Brain microvascular endothelial cell (primary cell): ENCODE measurements at regions not wholly inside any gene's neighbourhood (a gene's known extent, or its start where the extent isn't known, plus 50 kb on each side); places are given as distances from the start of the nearest gene placed in this dataset.

Experiments
- DNase-seq: peaks from one replicate; pipeline ENCODE4 v3.0.0-alpha.2; 2020
- H3K27ac ChIP-seq: fragments of 250-450 bp; sonication (Bioruptor Pico); 2 replicates; pipeline ENCODE4 v1.5.1; 2020; ENCODE audit warnings: mild to moderate bottlenecking, moderate library complexity
- H3K27me3 ChIP-seq: fragments of 250-450 bp; sonication (Bioruptor Pico); replicated peaks from 2 replicates; pipeline ENCODE4 v1.5.1; 2020; ENCODE audit warnings: mild to moderate bottlenecking
- H3K36me3 ChIP-seq: fragments of 250-450 bp; sonication (Bioruptor Pico); replicated peaks from 2 replicates; pipeline ENCODE4 v1.5.1; 2020; ENCODE audit warnings: mild to moderate bottlenecking
- H3K4me3 ChIP-seq: 2 replicates; pipeline ENCODE4 v1.5.1; 2011; ENCODE audit warnings: low read depth, mild to moderate bottlenecking, control low read depth, low read length, moderate library complexity
- CTCF ChIP-seq: IDR thresholded peaks from 2 replicates; pipeline ENCODE4 v1.5.1; 2011; ENCODE audit warnings: low read depth, mild to moderate bottlenecking, moderate library complexity, low read length, control low read depth, inconsistent platforms; ENCODE audit errors: missing control alignments
- in situ Hi-C: cut with HindIII; loops from 2 replicates; pipeline ENCODE4 v1.10.0; 2017; ENCODE audit warnings: low sequenced_read_pairs, low pct_ligation_motif_present

- in situ Hi-C loops, result no loop called here
- Histone ChIP-seq H3K4me3 (no peak overlapping the region), H3K36me3 (no peaks in the 10 kb centered on the region), H3K27ac (no peak overlapping the region), H3K27me3 (no peaks in the 10 kb centered on the region)
- DNase-seq, result no peak
- TF ChIP-seq CTCF, result no peak
Measured at GRCh38 chr10:118491055-118491454, 104.4 kb downstream of the PRLHR start.

GRCh38 chr10:118488710-118489497 is 106.5 kb downstream of the PRLHR start:
- H3K27me3 ChIP-seq, result no peaks in the 10 kb centered on the region
- H3K27ac ChIP-seq, result no peak overlapping the region
- DNase-seq, result no peak
- H3K4me3 ChIP-seq, result no peak overlapping the region
- TF ChIP-seq CTCF, result no peak
- H3K36me3 ChIP-seq, result no peaks in the 10 kb centered on the region
- in situ Hi-C loops, result no loop called here

- Histone ChIP-seq H3K4me3 (no peak overlapping the region), H3K36me3 (no peaks in the 10 kb centered on the region), H3K27ac (no peak overlapping the region), H3K27me3 (no peaks in the 10 kb centered on the region)
- DNase-seq, result no peak
- no peak for TF ChIP-seq CTCF
- in situ Hi-C loops, result no loop called here
Measured at GRCh38 chr10:118485641-118486040, 109.8 kb downstream of the PRLHR start.

GRCh38 chr10:118484152-118484871 is 111.1 kb downstream of the PRLHR start:
- in situ Hi-C loops, result no loop called here
- Histone ChIP-seq H3K27ac (no peak overlapping the region), H3K27me3 (no peaks in the 10 kb centered on the region), H3K36me3 (no peaks in the 10 kb centered on the region), H3K4me3 (no peak overlapping the region)
- no peak for DNase-seq
- no peak for TF ChIP-seq CTCF

- Histone ChIP-seq H3K36me3 (no peaks in the 10 kb centered on the region), H3K27ac (no peak overlapping the region), H3K27me3 (no peaks in the 10 kb centered on the region), H3K4me3 (no peak overlapping the region)
- no peak for TF ChIP-seq CTCF
- in situ Hi-C loops, result no loop called here
- DNase-seq, result no peak
Measured at GRCh38 chr10:118483496-118483895, 112.0 kb downstream of the PRLHR start.
